CD14-positive monocyte (primary cell): ENCODE measurements at regions not wholly inside any gene's neighbourhood (a gene's known extent, or its start where the extent isn't known, plus 50 kb on each side); places are given as distances from the start of the nearest gene placed in this dataset.

Source experiments
- DNase-seq, 3 donors: peaks; one replicate each; pipeline ENCODE4 v3.0.0-alpha.2; 2011 to 2022
- H2AFZ ChIP-seq: 2 replicates; pipeline ENCODE4 v1.6.0; 2012; ENCODE audit warnings: mild to moderate bottlenecking, low read depth, low read length, inconsistent platforms; ENCODE audit not compliant: insufficient read depth, poor library complexity, severe bottlenecking
- H3K27ac ChIP-seq, 2 donors: 1 replicate in 1 of 2; 2 replicates in 1 of 2; pipeline ENCODE4 v1.5.1; 2012 to 2013; ENCODE audit warnings: low read length in 2 of 2, control low read depth in 1 of 2, inconsistent platforms in 1 of 2, low read depth in 1 of 2, mild to moderate bottlenecking in 1 of 2
- H3K27me3 ChIP-seq, 2 donors: one replicate each; pipeline versions ENCODE4 v1.6.0 to v1.6.1; 2011 to 2013; ENCODE audit warnings: low read length in 2 of 2; ENCODE audit not compliant: control insufficient read depth in 2 of 2, insufficient read depth in 2 of 2
- H3K36me3 ChIP-seq, 2 donors: replicated peaks in 1 of 2; 1 replicate in 1 of 2; 2 replicates in 1 of 2; pipeline versions ENCODE4 v1.5.1 to v1.6.1; 2012 to 2013; ENCODE audit warnings: low read length in 2 of 2, control low read depth in 1 of 2, inconsistent platforms in 1 of 2, mild to moderate bottlenecking in 1 of 2; ENCODE audit not compliant: insufficient read depth in 2 of 2, control insufficient read depth in 1 of 2
- H3K4me1 ChIP-seq, 2 donors: 1 replicate in 1 of 2; 2 replicates in 1 of 2; pipeline versions ENCODE4 v1.5.1 to v1.6.1; 2012 to 2013; ENCODE audit warnings: low read length in 2 of 2, control low read depth in 1 of 2, inconsistent platforms in 1 of 2, mild to moderate bottlenecking in 1 of 2, moderate library complexity in 1 of 2; ENCODE audit not compliant: insufficient read depth in 2 of 2, control insufficient read depth in 1 of 2
- H3K4me2 ChIP-seq: replicated peaks from 2 replicates; pipeline ENCODE3; 2012; ENCODE audit warnings: low read length, moderate library complexity, mild to moderate bottlenecking; ENCODE audit not compliant: poor library complexity, severe bottlenecking; ENCODE audit errors: extremely low read depth
- H3K4me3 ChIP-seq, 3 experiments: fragments of 200-600 bp in 1 of 3; sonication (generic) in 1 of 3; replicated peaks in 1 of 3; 1 replicate in 2 of 3; 2 replicates in 1 of 3; pipeline ENCODE4 v1.5.1; 2011 to 2013; ENCODE audit warnings: low read length in 3 of 3, mild to moderate bottlenecking in 3 of 3, control low read depth in 2 of 3, low read depth in 2 of 3, inconsistent platforms in 1 of 3, moderate library complexity in 1 of 3
- H3K79me2 ChIP-seq: 2 replicates; pipeline ENCODE4 v1.6.0; 2012; ENCODE audit warnings: mild to moderate bottlenecking, control low read depth, inconsistent platforms, low read length, moderate library complexity; ENCODE audit not compliant: insufficient read depth
- H3K9ac ChIP-seq: 2 replicates; pipeline ENCODE4 v1.6.0; 2017; ENCODE audit warnings: low read length, mild to moderate bottlenecking; ENCODE audit not compliant: insufficient read depth, poor library complexity, severe bottlenecking
- H3K9me3 ChIP-seq, 2 donors: replicated peaks in 1 of 2; 1 replicate in 1 of 2; 2 replicates in 1 of 2; pipeline versions ENCODE4 v1.5.1 to v1.6.1; 2012 to 2013; ENCODE audit warnings: low read length in 2 of 2, control low read depth in 1 of 2; ENCODE audit not compliant: control insufficient read depth in 1 of 2, insufficient read depth in 1 of 2
- H4K20me1 ChIP-seq: 2 replicates; pipeline ENCODE4 v1.6.0; 2012; ENCODE audit warnings: mild to moderate bottlenecking, low read length, control low read depth, moderate library complexity; ENCODE audit not compliant: insufficient read depth
- H3K27ac Mint-ChIP-seq, 7 donors: one replicate each; pipeline ENCODE4 v1.8.0; 2020; ENCODE audit warnings: mild to moderate bottlenecking in 7 of 7, mixed read lengths in 7 of 7, moderate library complexity in 6 of 7, inconsistent platforms in 2 of 7
- H3K27me3 Mint-ChIP-seq, 3 donors: one replicate each; pipeline ENCODE4 v1.8.0; 2021 to 2022; ENCODE audit warnings: low read depth in 3 of 3, mild to moderate bottlenecking in 3 of 3, mixed read lengths in 3 of 3, moderate library complexity in 3 of 3, inconsistent platforms in 1 of 3
- H3K36me3 Mint-ChIP-seq, 2 donors: one replicate each; pipeline ENCODE4 v1.8.0; 2020; ENCODE audit warnings: mixed read lengths in 2 of 2, inconsistent platforms in 1 of 2, mild to moderate bottlenecking in 1 of 2
- H3K4me1 Mint-ChIP-seq: one replicate; pipeline ENCODE4 v1.8.0; 2020; ENCODE audit warnings: mild to moderate bottlenecking, mixed read lengths
- H3K4me3 Mint-ChIP-seq, 2 donors: one replicate each; pipeline ENCODE4 v1.8.0; 2020; ENCODE audit warnings: mild to moderate bottlenecking in 2 of 2, mixed read lengths in 2 of 2, moderate library complexity in 1 of 2
- H3K9me3 Mint-ChIP-seq, 7 donors: one replicate each; pipeline ENCODE4 v1.8.0; 2020 to 2022; ENCODE audit warnings: mixed read lengths in 7 of 7, mild to moderate bottlenecking in 6 of 7, moderate library complexity in 6 of 7, inconsistent platforms in 2 of 7
- WGBS: methylation state at CpG from one replicate; pipeline ENCODE4 v1.1.5; 2013; ENCODE audit warnings: missing lambda C conversion rate; ENCODE audit not compliant: insufficient coverage; 5-methylcytosine and 5-hydroxymethylcytosine counted together
- intact Hi-C, 2 donors: fragments of 100-400 bp; cut with micrococcal nuclease; formaldehyde crosslinking; loops; one replicate each; pipeline versions ENCODE4 v1.15.0 to v1.15.1; 2023
- TF ChIP-seq, protein P1 (sequence below): fragments of 200-600 bp; IDR thresholded peaks from one replicate; pipeline ENCODE4 v1.8.0; 2022; ENCODE audit warnings: antibody characterized with exemption, mild to moderate bottlenecking

DNA sequence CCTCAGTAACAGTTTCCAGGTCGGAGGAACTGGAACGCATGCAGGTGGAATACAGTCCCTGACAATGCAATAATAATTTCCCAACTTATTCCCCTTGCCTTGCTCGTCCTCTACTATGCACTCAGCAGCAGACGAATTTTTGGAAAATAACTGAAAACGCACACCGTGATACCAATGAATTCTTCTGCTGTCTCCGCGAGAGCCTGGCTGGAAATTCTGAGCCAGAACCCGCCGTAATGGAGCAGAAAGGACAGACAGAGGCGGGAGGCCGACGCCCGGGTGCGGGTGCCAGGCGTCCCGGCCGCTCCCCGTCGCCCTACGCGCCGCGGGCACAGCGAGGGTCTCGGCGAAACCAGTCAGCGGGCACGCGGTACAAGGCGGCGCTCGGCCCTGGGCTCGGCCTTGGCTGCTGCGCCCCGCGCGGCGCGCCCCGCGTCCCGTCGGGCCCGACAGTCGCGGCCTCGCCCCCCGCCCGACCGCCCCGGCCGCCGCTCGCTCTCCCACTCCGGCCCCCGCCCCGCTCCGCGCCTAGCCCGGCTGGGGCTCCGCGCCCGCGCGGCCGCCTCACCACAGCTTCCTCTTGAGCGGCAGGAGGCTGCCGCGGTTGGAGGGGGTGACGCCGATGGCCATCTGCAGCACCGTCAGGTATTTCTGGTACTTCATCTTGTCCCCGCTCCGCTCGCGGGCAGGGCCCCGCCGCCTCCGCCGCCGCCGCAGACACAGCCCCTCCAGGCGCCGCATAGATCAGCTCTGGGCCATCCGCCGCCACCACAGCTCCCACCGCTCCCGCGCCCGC, 114.5 kb upstream of the GOLGA8J start:
- H3K27ac ChIP-seq = no peak overlapping the region
- Mint-ChIP-seq H3K4me1 (peaks cover 2% of the 10 kb centered on the region), H3K4me3 (peak overlapping the region in 1 of 2 donors; percentile 55), H3K9me3 (peaks cover 0 to 12% (median 8%) of the 10 kb centered on the region in 7 donors), H3K27me3 (peaks cover 50 to 73% (median 57%) of the 10 kb centered on the region in 3 donors), H3K36me3 (peaks cover 0 to 3% of the 10 kb centered on the region in 2 donors), H3K27ac (no peak overlapping the region)
- TF ChIP-seq, protein P1, sequence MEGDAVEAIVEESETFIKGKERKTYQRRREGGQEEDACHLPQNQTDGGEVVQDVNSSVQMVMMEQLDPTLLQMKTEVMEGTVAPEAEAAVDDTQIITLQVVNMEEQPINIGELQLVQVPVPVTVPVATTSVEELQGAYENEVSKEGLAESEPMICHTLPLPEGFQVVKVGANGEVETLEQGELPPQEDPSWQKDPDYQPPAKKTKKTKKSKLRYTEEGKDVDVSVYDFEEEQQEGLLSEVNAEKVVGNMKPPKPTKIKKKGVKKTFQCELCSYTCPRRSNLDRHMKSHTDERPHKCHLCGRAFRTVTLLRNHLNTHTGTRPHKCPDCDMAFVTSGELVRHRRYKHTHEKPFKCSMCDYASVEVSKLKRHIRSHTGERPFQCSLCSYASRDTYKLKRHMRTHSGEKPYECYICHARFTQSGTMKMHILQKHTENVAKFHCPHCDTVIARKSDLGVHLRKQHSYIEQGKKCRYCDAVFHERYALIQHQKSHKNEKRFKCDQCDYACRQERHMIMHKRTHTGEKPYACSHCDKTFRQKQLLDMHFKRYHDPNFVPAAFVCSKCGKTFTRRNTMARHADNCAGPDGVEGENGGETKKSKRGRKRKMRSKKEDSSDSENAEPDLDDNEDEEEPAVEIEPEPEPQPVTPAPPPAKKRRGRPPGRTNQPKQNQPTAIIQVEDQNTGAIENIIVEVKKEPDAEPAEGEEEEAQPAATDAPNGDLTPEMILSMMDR = no peak
- H3K79me2 ChIP-seq = no peaks in the 10 kb centered on the region
- peaks cover 57 to 58% of the 10 kb centered on the region in 2 donors for H3K27me3 ChIP-seq
- no peak overlapping the region for H2AFZ ChIP-seq
- no peak overlapping the region for H3K4me2 ChIP-seq
- H3K9me3 ChIP-seq = peaks cover 0 to 15% of the 10 kb centered on the region in 2 donors
- no peak for DNase-seq
- H3K4me3 ChIP-seq = no peak overlapping the region
- H3K4me1 ChIP-seq = no peaks in the 10 kb centered on the region
- H4K20me1 ChIP-seq = no peaks in the 10 kb centered on the region
- 3% methylated on average over 91 of the region's 91 CpGs for WGBS
- H3K36me3 ChIP-seq = no peaks in the 10 kb centered on the region
- intact Hi-C loops = no loop called here
- no peak overlapping the region for H3K9ac ChIP-seq

DNA sequence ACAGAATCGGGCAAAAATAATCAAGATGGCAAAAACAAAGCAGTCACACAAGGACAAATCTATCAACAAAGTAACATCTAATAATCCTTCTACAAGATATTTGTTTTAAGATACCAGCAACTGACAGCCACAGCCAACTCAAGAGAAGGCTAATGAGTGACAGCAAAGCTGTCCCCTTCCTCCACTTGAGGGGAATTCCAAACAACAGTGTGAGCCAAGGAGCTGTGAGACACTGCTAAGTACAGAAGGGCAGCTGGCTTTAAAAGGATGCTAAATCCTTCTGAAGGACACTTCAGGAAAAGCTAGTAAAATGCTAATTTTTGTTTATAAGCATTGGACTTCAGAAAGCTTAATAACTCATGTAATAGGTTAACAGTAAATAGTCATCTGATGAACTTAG, 120.3 kb upstream of the GOLGA8J start:
- no peaks in the 10 kb centered on the region for H4K20me1 ChIP-seq
- TF ChIP-seq, protein P1 = no peak
- H2AFZ ChIP-seq = no peak overlapping the region
- no peak overlapping the region for H3K27ac ChIP-seq
- H3K9ac ChIP-seq = no peak overlapping the region
- no peaks in the 10 kb centered on the region for H3K79me2 ChIP-seq
- H3K9me3 Mint-ChIP-seq = peaks cover 0 to 2% (median 0%) of the 10 kb centered on the region in 7 donors
- no peaks in the 10 kb centered on the region for H3K4me1 Mint-ChIP-seq
- H3K4me3 Mint-ChIP-seq = no peak overlapping the region
- H3K27ac Mint-ChIP-seq = no peak overlapping the region
- H3K36me3 ChIP-seq = no peaks in the 10 kb centered on the region
- peaks cover 14 to 29% (median 22%) of the 10 kb centered on the region in 3 donors for H3K27me3 Mint-ChIP-seq
- DNase-seq = no peak
- WGBS = 83% methylated on average over 1 of the region's 1 CpG
- no peaks in the 10 kb centered on the region for H3K9me3 ChIP-seq
- H3K4me1 ChIP-seq = no peaks in the 10 kb centered on the region
- H3K36me3 Mint-ChIP-seq = no peaks in the 10 kb centered on the region
- intact Hi-C loops = no loop called here
- peaks cover 12 to 15% of the 10 kb centered on the region in 2 donors for H3K27me3 ChIP-seq
- no peak overlapping the region for H3K4me3 ChIP-seq
- no peak overlapping the region for H3K4me2 ChIP-seq
